AG04449 (cell line): ENCODE measurements at regions not wholly inside any gene's neighbourhood (a gene's known extent, or its start where the extent isn't known, plus 50 kb on each side); places are given as distances from the start of the nearest gene placed in this dataset.

Source experiments
- CTCF ChIA-PET: fragments of 350-600 bp; formaldehyde crosslinking; extraction: SDS; loops from one replicate; lab custom pipeline; 2021; ENCODE audit warnings: antibody characterized with exemption; lab: Yijun Ruan, JAX
- POLR2A ChIA-PET: fragments of 400-600, 350-600 bp; formaldehyde crosslinking; extraction: SDS; loops from one replicate; lab custom pipeline; 2020; ENCODE audit warnings: antibody characterized with exemption, inconsistent platforms; lab: Yijun Ruan, JAX
- DNase-seq: peaks from one replicate; pipeline ENCODE4 v3.0.0-alpha.2; 2010; ENCODE audit warnings: low read depth, low spot score
- H3K4me3 ChIP-seq: 2 replicates; pipeline ENCODE4 v1.5.1; 2011; ENCODE audit warnings: low read depth, mild to moderate bottlenecking, control low read depth, low read length
- TF ChIP-seq, protein P1 (sequence below): IDR thresholded peaks from one replicate; pipeline ENCODE4 v1.5.1; 2011; ENCODE audit warnings: mild to moderate bottlenecking, moderate library complexity, low read length, control low read depth, inconsistent platforms; ENCODE audit not compliant: insufficient read depth; ENCODE audit errors: missing control alignments

DNA sequence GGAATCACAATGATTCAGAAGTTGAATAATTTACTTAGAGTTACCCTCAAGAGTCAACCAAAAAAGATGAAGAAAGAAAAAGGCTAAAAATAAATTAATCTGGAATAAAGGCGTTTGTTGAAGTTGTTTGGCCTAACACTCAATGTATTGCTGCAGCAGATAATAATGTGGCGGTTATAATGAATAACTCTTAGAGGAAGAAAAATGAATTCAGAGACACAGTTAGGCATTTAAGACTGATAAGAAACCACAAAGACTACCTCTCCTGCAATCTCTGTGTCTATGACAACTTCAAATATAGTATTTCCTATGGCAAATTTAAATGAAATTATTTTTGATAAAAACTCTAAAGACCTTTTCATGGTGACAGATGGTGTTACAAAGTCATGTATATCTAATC lies 1369.1 kb upstream of the AGA start:
- ChIA-PET POLR2A (no interaction called here), CTCF (no interaction called here)
- TF ChIP-seq, protein P1, sequence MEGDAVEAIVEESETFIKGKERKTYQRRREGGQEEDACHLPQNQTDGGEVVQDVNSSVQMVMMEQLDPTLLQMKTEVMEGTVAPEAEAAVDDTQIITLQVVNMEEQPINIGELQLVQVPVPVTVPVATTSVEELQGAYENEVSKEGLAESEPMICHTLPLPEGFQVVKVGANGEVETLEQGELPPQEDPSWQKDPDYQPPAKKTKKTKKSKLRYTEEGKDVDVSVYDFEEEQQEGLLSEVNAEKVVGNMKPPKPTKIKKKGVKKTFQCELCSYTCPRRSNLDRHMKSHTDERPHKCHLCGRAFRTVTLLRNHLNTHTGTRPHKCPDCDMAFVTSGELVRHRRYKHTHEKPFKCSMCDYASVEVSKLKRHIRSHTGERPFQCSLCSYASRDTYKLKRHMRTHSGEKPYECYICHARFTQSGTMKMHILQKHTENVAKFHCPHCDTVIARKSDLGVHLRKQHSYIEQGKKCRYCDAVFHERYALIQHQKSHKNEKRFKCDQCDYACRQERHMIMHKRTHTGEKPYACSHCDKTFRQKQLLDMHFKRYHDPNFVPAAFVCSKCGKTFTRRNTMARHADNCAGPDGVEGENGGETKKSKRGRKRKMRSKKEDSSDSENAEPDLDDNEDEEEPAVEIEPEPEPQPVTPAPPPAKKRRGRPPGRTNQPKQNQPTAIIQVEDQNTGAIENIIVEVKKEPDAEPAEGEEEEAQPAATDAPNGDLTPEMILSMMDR = no peak
- DNase-seq = no peak
- H3K4me3 ChIP-seq = no peak overlapping the region

- POLR2A ChIA-PET = no interaction called here
- DNase-seq = no peak
- CTCF ChIA-PET = no interaction called here
- TF ChIP-seq, protein P1 = no peak
- no peak overlapping the region for H3K4me3 ChIP-seq
Measured at GRCh38 chr4:178812866-178813265, 1370.6 kb upstream of the AGA start.

- ChIA-PET CTCF (no interaction called here), POLR2A (no interaction called here)
- no peak for DNase-seq
- H3K4me3 ChIP-seq = no peak overlapping the region
- TF ChIP-seq, protein P1 = no peak
Measured at GRCh38 chr4:178814908-178815307, 1372.7 kb upstream of the AGA start.

- TF ChIP-seq, protein P1 = no peak
- DNase-seq = no peak
- POLR2A ChIA-PET = no interaction called here
- H3K4me3 ChIP-seq = no peak overlapping the region
- CTCF ChIA-PET = no interaction called here
Measured at GRCh38 chr4:178823673-178824295, 1381.5 kb upstream of the AGA start.

GRCh38 chr4:178836865-178837264 lies 1394.6 kb upstream of the AGA start:
- CTCF ChIA-PET = no interaction called here
- no peak overlapping the region for H3K4me3 ChIP-seq
- no peak for DNase-seq
- POLR2A ChIA-PET = no interaction called here
- TF ChIP-seq, protein P1 = no peak

- TF ChIP-seq, protein P1 = no peak
- POLR2A ChIA-PET = no interaction called here
- no peak for DNase-seq
- no peak overlapping the region for H3K4me3 ChIP-seq
- CTCF ChIA-PET = no interaction called here
Measured at GRCh38 chr4:178838776-178839175, 1396.5 kb upstream of the AGA start.
